ENCODE measurements at regions not wholly inside any gene's neighbourhood (a gene's known extent, or its start where the extent isn't known, plus 50 kb on each side); places are given as distances from the start of the nearest gene placed in this dataset.
"Not testable (repeated sequence)": the region's sequence is repeated elsewhere in the genome, so short reads cannot be mapped to it uniquely, and the experiment has no call there.

GRCh38 chr3:81886081-81886480 lies 124.6 kb upstream of the GBE1 start:
- no peak for DNase-seq

GRCh38 chr3:81884791-81885190 lies 123.3 kb upstream of the GBE1 start:
- DNase-seq = no peak

DNA sequence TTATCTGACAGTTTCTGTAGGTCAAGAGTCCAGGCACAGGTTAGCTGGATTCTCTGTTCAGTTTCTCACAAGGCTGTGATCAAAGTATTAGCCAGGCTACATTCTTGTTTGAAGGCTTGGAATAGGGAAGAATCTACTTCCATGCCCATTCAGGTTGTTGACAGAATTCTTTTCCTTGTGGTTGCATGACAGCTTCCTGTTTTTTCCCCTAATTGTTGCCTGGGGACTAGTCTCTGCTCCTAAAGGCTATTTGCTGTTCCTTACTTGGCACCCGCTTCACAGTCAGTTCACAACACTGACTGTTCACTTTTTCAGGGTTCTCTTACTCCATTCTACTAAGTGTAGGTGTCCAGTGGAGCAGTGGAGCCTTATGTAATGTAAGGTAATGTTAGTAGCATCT lies 115.4 kb upstream of the GBE1 start:
- DNase-seq = peak; percentile 5

DNA sequence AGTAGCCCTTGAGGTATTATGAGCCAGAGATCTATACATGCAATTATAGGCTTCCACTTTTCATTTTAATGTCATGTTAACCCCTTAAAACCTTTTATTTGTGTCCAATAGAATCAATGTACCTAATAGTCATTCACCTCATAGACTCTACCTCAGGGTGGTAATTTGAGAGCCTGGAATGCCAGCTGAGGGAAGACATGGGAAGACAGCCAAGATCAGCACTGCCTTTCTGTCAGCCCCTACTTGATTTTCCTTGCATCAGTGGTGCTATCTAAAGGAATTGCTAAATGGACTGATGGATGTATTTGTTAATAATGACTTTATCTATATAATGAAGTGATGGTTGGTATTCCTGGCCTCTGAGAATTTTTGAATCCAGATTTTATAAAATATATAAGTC lies 113.3 kb upstream of the GBE1 start:
- no peak for DNase-seq

DNA sequence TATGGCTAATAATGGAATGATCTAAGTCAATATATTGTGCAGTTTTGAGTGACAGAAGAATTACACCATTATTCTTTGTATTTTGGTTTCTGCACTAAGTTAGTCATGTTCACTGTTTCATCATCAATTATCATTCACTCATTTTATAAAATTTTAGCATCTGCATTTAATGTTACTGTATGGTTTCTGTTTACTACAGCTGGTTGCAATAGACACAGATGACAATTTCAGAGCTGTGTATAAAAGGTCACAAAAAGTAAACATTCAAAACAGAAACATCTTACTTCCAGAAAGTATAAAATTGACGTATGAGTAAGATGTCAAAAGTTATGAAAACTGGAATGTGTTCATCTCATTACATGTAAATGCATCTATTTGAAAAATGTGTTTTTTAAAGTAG lies 111.1 kb upstream of the GBE1 start:
- no peak for DNase-seq

GRCh38 chr3:81871358-81872155 lies 110.1 kb upstream of the GBE1 start:
- DNase-seq = peak; percentile 17

DNA sequence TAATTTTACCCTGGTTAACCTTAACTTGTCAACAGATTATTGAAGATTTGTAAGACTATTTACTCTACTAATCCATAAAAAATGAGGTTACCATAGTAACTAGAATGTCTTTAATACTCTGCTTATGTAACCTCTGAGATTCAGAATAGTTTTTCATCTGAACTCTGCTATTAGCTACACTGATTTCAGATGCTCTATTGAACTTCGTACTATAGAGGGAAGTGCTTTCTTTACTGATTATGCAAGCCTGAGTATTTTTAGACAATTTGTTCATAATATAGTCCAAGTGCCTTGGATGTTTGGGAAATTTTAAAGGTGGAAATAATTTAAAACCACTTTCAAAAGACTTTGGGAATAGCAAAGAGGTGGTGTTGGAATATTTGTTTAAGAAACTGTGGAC lies 107.9 kb upstream of the GBE1 start:
- no peak for DNase-seq

DNA sequence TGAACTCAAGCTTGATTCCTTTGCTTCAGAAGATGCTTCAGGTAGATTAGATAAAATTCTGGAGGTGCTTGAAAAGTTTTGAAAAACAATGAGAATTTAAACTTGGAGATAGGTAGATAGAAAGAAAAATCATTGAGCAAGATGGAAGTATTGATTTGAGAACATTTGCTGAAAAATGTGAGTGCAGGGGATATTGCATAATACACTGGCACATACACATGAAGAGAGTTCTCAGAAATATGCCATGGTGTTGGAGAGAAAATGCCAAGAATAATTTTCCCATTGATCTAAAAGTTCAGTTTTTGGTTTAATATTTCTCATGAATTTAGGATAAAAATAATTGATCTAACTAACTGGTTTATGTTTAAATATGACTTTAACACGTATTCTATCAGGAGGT lies 107.2 kb upstream of the GBE1 start:
- no peak for DNase-seq

DNA sequence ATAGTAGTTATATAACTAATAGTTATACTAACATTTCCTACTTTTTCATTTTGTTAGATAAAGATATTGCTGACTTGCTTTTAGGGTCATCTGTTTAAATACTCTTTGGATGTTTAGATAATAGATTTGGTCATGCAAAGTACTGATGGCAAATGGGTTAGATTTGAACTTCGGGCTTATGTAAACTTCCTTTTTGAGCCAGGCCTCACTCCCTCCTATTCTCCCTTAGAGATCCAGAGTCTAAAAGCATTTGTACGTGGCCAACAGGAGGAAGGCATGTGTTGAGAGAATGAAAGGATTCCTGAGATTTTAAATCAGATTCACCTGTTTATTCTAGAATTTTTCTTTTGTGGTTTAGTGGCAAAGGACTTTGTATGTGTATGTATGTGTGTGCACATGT lies 106.4 kb upstream of the GBE1 start:
- no peak for DNase-seq

GRCh38 chr3:81865164-81865563 lies 103.7 kb upstream of the GBE1 start:
- not testable (repeated sequence) for DNase-seq

DNA sequence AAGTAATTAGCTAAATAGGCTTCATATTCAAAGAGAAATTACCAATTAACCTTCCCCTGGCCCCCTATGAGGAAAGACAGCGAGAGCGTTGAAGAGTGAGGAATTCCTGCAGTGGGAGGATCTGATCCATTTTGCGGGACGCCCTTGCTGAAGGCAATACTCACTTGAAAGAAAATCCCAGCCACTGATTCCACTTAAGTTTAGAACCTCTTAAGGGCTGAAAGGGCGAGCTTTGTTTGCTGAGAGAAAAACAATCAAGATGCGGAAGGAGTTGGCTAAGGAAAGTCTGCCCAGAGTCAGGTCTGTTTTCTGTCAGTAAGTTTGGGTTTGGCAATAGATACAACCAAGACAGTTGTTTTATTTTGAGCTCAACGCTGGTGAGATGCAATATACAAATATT lies 102.8 kb upstream of the GBE1 start:
- DNase-seq = no peak

DNA sequence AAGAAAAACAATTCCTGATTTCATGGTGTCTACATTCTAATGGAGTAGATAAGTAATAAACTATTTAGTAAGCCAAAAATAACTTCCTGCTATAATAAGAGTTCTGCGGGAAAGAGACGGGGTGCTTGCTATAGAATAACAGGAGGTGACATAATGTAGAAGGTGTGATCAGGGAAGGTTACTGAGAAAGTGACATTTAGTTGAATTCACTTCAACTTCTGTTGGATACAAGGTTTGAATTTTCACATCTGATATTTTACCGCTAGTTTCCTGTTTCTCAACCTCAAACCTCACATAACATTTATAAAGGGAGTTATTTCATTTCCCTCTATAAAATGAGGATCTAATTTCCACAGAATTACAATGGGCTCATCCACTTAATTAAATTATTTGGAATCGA lies 102.3 kb upstream of the GBE1 start:
- no peak for DNase-seq

DNA sequence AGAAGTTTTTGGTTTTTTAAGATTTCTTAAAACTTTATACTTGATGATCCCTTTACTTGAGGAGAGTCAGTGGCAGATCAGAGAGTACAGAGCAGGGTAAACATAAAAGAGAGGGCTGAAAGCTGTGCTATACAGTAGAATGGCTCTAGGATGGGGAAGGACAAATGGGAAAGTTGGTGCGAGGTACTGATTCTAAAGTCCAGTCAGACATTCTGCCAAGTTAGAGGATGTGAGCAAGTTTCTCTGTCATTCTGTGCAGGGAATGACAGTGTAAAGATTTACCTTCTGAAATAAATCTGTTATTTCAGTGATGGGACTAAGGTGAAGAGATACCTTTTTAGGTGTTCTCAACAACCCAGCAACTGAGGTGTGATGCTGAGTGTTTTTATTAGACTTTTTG lies 100.1 kb upstream of the GBE1 start:
- DNase-seq = no peak

GRCh38 chr3:81859524-81859923 lies 98.1 kb upstream of the GBE1 start:
- DNase-seq = no peak

DNA sequence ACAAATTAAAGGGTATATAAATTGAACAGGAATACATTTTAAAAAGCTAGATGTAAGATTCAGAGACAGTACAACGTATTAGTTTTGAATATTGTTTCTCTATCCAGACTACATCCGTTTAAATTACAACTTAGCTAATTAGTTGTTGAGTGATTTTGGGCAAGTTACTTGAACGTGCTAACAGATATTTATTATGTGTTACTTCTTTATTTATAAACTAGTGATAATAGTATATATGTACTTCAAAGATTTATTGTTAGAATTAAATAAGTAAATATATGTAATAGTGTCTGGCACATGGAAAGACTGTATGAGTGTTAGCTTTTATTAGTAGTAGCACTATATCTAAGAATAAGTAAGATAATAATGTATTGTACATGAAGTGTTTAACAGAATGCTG lies 92.0 kb upstream of the GBE1 start:
- DNase-seq = no peak

GRCh38 chr3:81851176-81851575 lies 89.7 kb upstream of the GBE1 start:
- DNase-seq = no peak

DNA sequence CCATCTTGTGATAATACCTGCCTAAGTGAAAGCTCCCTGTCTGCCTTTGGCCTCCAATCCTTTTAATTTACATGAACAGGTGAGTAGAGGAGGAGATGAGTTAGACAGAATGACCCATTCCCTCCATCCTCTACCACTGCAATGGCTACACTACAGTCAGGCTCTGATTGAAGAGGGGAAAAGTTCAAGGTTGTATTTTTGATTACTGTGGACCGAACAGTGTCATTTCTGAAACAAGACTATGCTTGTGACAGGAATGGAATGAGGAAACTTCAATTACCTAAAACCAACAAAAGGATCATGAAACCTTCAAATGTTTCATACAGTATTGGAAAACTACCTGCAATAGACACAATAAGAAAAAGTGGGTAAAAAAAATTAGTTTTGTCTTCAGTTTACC lies 85.5 kb upstream of the GBE1 start:
- no peak for DNase-seq

GRCh38 chr3:81841540-81841939 lies 80.1 kb upstream of the GBE1 start:
- DNase-seq = no peak

GRCh38 chr3:81839504-81840094 lies 78.2 kb upstream of the GBE1 start:
- no peak for DNase-seq

GRCh38 chr3:81838457-81838856 lies 77.0 kb upstream of the GBE1 start:
- DNase-seq = no peak

- no peak for DNase-seq
Measured at GRCh38 chr3:81837071-81837593, 75.7 kb upstream of the GBE1 start.

DNA sequence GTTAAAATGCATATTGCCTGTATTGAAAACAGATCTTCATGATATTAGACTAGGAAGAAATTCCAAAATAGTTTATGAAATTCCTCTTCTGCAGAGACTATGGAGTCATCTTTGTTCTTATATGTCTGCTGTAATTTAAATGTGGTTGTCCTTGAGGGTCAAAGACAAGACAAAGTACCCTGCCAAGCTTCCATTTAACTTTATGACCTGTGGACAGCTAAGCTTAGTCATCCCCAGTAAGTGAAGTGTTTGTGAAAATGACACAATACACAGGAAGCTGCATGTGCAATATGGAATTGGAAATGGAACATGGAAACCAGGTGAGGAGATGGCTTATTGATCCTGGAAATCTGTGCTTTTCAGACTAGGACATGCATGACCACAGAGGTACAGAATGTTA lies 68.5 kb upstream of the GBE1 start:
- no peak for DNase-seq

DNA sequence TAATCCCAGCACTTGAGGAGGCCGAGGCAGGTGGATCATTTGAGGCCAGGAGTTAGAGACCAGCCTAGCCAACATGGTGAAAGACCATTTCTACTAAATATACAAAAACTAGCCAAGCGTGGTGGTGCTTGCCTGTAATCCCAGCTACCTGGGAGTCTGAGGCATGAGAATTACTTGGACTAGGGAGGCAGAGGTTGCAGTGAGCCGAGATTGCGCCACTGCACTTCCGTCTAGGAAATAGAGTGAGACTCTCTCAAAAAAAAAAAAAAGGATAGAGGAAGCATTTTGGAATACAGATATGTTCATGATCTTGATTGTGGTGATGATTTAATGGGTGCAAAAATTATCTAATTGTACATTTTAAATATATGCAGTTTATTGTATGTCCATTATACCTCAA lies 67.8 kb upstream of the GBE1 start:
- not testable (repeated sequence) for DNase-seq

DNA sequence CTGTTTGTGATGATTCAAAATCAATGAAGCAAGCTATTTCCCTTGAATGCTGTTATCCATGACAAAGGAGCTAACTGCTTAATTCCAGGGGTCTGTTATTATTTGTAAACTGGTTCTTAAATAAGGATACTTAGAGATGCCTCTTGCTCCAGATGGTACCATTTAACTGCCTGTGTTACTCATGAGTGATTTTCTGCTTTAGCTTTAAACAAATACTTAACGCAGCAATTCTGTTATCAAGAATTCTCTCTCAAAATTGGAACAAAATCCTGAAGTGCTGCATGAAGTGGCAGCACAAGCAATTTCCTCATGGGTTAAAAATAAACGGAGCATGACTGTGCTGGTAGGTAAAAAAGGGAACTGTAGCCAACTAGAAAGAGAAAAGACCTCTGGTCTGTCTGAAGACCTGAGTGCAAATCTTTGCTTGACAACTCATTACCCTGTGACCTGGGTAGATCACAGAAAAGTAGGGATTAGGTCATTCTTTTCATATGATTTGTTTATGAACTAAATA lies 62.5 kb upstream of the GBE1 start:
- DNase-seq = no peak
